ENCODE measurements at regions not wholly inside any gene's neighbourhood (a gene's known extent, or its start where the extent isn't known, plus 50 kb on each side); places are given as distances from the start of the nearest gene placed in this dataset. TPM values are rescaled to one million over a fixed set of nuclear protein-coding genes. Genes with fewer than 3 reads are reported as not detected.

GRCh38 chr2:126602334-126602733 is 53.6 kb upstream of the GYPC start:
- Histone ChIP-seq H3K9me3 (ENCODE audit: control insufficient read depth in 4 of 4, low read length in 3 of 4) (peaks cover 0 to 5% (median 1%) of the 10 kb centered on the region in 4 donors), H3K27ac (ENCODE audit: low read depth in 1 of 2, low read length in 2 of 2) (no peak overlapping the region), H3K9ac (ENCODE audit: low read depth in 1 of 2, low read length in 2 of 2) (no peak overlapping the region), H3K4me1 (ENCODE audit: control insufficient read depth in 4 of 4, insufficient read depth in 4 of 4, low read length in 3 of 4) (no peaks in the 10 kb centered on the region), H3K4me3 (ENCODE audit: low read depth in 1 of 3, low read length in 3 of 3) (no peak overlapping the region), H3K27me3 (ENCODE audit: control insufficient read depth in 4 of 4, insufficient read depth in 4 of 4, low read length in 3 of 4) (no peaks in the 10 kb centered on the region), H3K36me3 (ENCODE audit: control insufficient read depth in 4 of 4, insufficient read depth in 3 of 4, low read depth in 1 of 4, low read length in 3 of 4) (no peaks in the 10 kb centered on the region)
- 53% methylated on average over 2 of the region's 2 CpGs for WGBS
- no peak for DNase-seq (ENCODE audit: low spot score)
- TF ChIP-seq GABPA (IDR thresholded peaks at IDR 0.05 in 1 of 2, conservative IDR thresholded peaks at IDR 0.05 in 1 of 2) (no peak), RXRA (IDR thresholded peaks at IDR 0.05) (no peak), HNF4G (IDR thresholded peaks at IDR 0.05) (no peak), CTCF (IDR thresholded peaks at IDR 0.05; ENCODE audit: low read depth, low read length, missing input control) (no peak), JUND (IDR thresholded peaks at IDR 0.05) (no peak), TAF1 (conservative IDR thresholded peaks at IDR 0.05) (no peak), MAX (IDR thresholded peaks at IDR 0.05) (no peak), REST (IDR thresholded peaks at IDR 0.05) (no peak), EGR1 (IDR thresholded peaks at IDR 0.05; ENCODE audit: low read depth in 2 of 2) (no peak), RAD21 (IDR thresholded peaks at IDR 0.05) (no peak), NR2F2 (IDR thresholded peaks at IDR 0.05) (no peak), SP1 (IDR thresholded peaks at IDR 0.05) (no peak), YY1 (IDR thresholded peaks at IDR 0.05) (no peak), FOXA1 (IDR thresholded peaks at IDR 0.05) (no peak), HNF4A (conservative IDR thresholded peaks at IDR 0.05) (no peak), FOXA2 (IDR thresholded peaks at IDR 0.05) (no peak)
- TF ChIP-seq, protein P1, sequence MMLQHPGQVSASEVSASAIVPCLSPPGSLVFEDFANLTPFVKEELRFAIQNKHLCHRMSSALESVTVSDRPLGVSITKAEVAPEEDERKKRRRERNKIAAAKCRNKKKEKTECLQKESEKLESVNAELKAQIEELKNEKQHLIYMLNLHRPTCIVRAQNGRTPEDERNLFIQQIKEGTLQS (IDR thresholded peaks at IDR 0.05): no peak
- TF ChIP-seq, protein P2, sequence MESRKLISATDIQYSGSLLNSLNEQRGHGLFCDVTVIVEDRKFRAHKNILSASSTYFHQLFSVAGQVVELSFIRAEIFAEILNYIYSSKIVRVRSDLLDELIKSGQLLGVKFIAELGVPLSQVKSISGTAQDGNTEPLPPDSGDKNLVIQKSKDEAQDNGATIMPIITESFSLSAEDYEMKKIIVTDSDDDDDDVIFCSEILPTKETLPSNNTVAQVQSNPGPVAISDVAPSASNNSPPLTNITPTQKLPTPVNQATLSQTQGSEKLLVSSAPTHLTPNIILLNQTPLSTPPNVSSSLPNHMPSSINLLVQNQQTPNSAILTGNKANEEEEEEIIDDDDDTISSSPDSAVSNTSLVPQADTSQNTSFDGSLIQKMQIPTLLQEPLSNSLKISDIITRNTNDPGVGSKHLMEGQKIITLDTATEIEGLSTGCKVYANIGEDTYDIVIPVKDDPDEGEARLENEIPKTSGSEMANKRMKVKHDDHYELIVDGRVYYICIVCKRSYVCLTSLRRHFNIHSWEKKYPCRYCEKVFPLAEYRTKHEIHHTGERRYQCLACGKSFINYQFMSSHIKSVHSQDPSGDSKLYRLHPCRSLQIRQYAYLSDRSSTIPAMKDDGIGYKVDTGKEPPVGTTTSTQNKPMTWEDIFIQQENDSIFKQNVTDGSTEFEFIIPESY (IDR thresholded peaks at IDR 0.05): no peak

Small RNA genes lying in the stretch of these regions (small RNA-seq; reads per million reads assigned to genes)
- not detected for gene AC097499.1
- not detected for gene RNU6-259P
